Activated B cell treated with CpG ODN at 0.5 μM for 24 hours (primary cell): ENCODE measurements at regions not wholly inside any gene's neighbourhood (a gene's known extent, or its start where the extent isn't known, plus 50 kb on each side); places are given as distances from the start of the nearest gene placed in this dataset.

Experiments used
- ATAC-seq: fragments of 200-7000 bp; cut with Tn5 transposase; one replicate; pipeline ENCODE4 v1.10.0; 2021; ENCODE audit warnings: low read depth, mild to moderate bottlenecking, moderate library complexity
- CTCF ChIA-PET: fragments of 350-600 bp; sonication (Branson Sonifier 250); formaldehyde crosslinking; loops from one replicate; lab custom pipeline; 2021; ENCODE audit warnings: antibody characterized with exemption; lab: Charles Lee
- POLR2A ChIA-PET: fragments of 350-600 bp; sonication (Branson Sonifier 250); formaldehyde crosslinking; loops from one replicate; lab custom pipeline; 2021; ENCODE audit warnings: antibody characterized with exemption; lab: Charles Lee
- DNase-seq: peaks from one replicate; pipeline ENCODE4 v3.0.0; 2022
- H3K27ac Mint-ChIP-seq: one replicate; pipeline ENCODE4 v1.8.0; 2020; ENCODE audit warnings: mixed read lengths
- H3K27me3 Mint-ChIP-seq: one replicate; pipeline ENCODE4 v1.8.0; 2021; ENCODE audit warnings: mixed read lengths
- H3K36me3 Mint-ChIP-seq: one replicate; pipeline ENCODE4 v1.8.0; 2021; ENCODE audit warnings: low read depth, mixed read lengths
- H3K4me1 Mint-ChIP-seq: one replicate; pipeline ENCODE4 v1.8.0; 2021; ENCODE audit warnings: mixed read lengths
- H3K4me3 Mint-ChIP-seq: one replicate; pipeline ENCODE4 v1.8.0; 2020; ENCODE audit warnings: mild to moderate bottlenecking, mixed read lengths
- H3K9me3 Mint-ChIP-seq: one replicate; pipeline ENCODE4 v1.8.0; 2020; ENCODE audit warnings: mixed read lengths
- CTCF ChIP-seq: fragments of 200-600 bp; IDR thresholded peaks from one replicate; pipeline ENCODE4 v1.8.0; 2022; ENCODE audit warnings: antibody characterized with exemption, mild to moderate bottlenecking
- intact Hi-C: fragments of 100-400 bp; cut with micrococcal nuclease; formaldehyde crosslinking; loops from one replicate; pipeline ENCODE4 v1.15.1; 2024

- CTCF ChIA-PET, result no interaction called here
- no peak overlapping the region for H3K27ac Mint-ChIP-seq
- intact Hi-C loops, result no loop called here
- H3K4me1 Mint-ChIP-seq, result no peaks in the 10 kb centered on the region
- POLR2A ChIA-PET, result no interaction called here
- no peaks in the 10 kb centered on the region for H3K36me3 Mint-ChIP-seq
- TF ChIP-seq CTCF, result no peak
- H3K9me3 Mint-ChIP-seq, result no peaks in the 10 kb centered on the region
- ATAC-seq, result no peak
- no peak for DNase-seq
- no peak overlapping the region for H3K4me3 Mint-ChIP-seq
- no peaks in the 10 kb centered on the region for H3K27me3 Mint-ChIP-seq
Observed at GRCh38 chr4:18626996-18627395, 605.4 kb upstream of the LCORL start.

GRCh38 chr4:18626366-18626765 lies 604.8 kb upstream of the LCORL start:
- Mint-ChIP-seq H3K36me3 (no peaks in the 10 kb centered on the region), H3K9me3 (no peaks in the 10 kb centered on the region), H3K4me3 (no peak overlapping the region), H3K27ac (no peak overlapping the region), H3K27me3 (no peaks in the 10 kb centered on the region), H3K4me1 (no peaks in the 10 kb centered on the region)
- CTCF ChIA-PET, result no interaction called here
- no peak for TF ChIP-seq CTCF
- intact Hi-C loops, result no loop called here
- ATAC-seq, result no peak
- POLR2A ChIA-PET, result no interaction called here
- DNase-seq, result no peak

GRCh38 chr4:18621186-18621585 lies 599.6 kb upstream of the LCORL start:
- intact Hi-C loops, result no loop called here
- DNase-seq (no peak), ATAC-seq (no peak)
- no peak for TF ChIP-seq CTCF
- H3K9me3 Mint-ChIP-seq, result no peaks in the 10 kb centered on the region
- H3K27me3 Mint-ChIP-seq, result peaks cover 2% of the 10 kb centered on the region
- no peaks in the 10 kb centered on the region for H3K4me1 Mint-ChIP-seq
- no peaks in the 10 kb centered on the region for H3K36me3 Mint-ChIP-seq
- ChIA-PET POLR2A (no interaction called here), CTCF (no interaction called here)
- no peak overlapping the region for H3K4me3 Mint-ChIP-seq
- no peak overlapping the region for H3K27ac Mint-ChIP-seq

GRCh38 chr4:18616720-18617119 lies 595.2 kb upstream of the LCORL start:
- Mint-ChIP-seq H3K4me3 (no peak overlapping the region), H3K9me3 (no peaks in the 10 kb centered on the region), H3K27me3 (peaks cover 2% of the 10 kb centered on the region), H3K36me3 (no peaks in the 10 kb centered on the region), H3K27ac (no peak overlapping the region), H3K4me1 (no peaks in the 10 kb centered on the region)
- ATAC-seq, result no peak
- TF ChIP-seq CTCF, result no peak
- CTCF ChIA-PET, result no interaction called here
- intact Hi-C loops, result no loop called here
- DNase-seq, result no peak
- POLR2A ChIA-PET, result no interaction called here

GRCh38 chr4:18611026-18611425 lies 589.5 kb upstream of the LCORL start:
- DNase-seq (no peak), ATAC-seq (no peak)
- intact Hi-C loops, result no loop called here
- Mint-ChIP-seq H3K4me3 (no peak overlapping the region), H3K27ac (no peak overlapping the region), H3K27me3 (no peaks in the 10 kb centered on the region), H3K9me3 (peaks cover 3% of the 10 kb centered on the region), H3K4me1 (no peaks in the 10 kb centered on the region), H3K36me3 (no peaks in the 10 kb centered on the region)
- TF ChIP-seq CTCF, result no peak
- ChIA-PET POLR2A (no interaction called here), CTCF (no interaction called here)
